Esophagus muscularis mucosa (tissue), 4 donors: ENCODE measurements at regions not wholly inside any gene's neighbourhood (a gene's known extent, or its start where the extent isn't known, plus 50 kb on each side); places are given as distances from the start of the nearest gene placed in this dataset.

ENCODE experiments used
- CTCF ChIP-seq, 3 experiments: fragments of 200-600 bp in 2 of 3; fragments of 450-650 bp in 1 of 3; sonication (generic) in 2 of 3; IDR thresholded peaks; one replicate each; pipeline ENCODE4 v1.5.1; 2017 to 2019; ENCODE audit warnings: antibody characterized with exemption in 3 of 3, mild to moderate bottlenecking in 2 of 3, moderate library complexity in 1 of 3
- EP300 ChIP-seq: sonication (generic); formaldehyde crosslinking; IDR thresholded peaks from one replicate; pipeline ENCODE4 v1.6.1; 2017; ENCODE audit warnings: antibody characterized with exemption
- POLR2A ChIP-seq: fragments of 450-650 bp; IDR thresholded peaks from one replicate; pipeline ENCODE4 v1.6.1; 2017; ENCODE audit warnings: antibody characterized with exemption, moderate library complexity, mild to moderate bottlenecking, low read depth
- POLR2AphosphoS5 ChIP-seq, 2 donors: sonication (generic); formaldehyde crosslinking; IDR thresholded peaks; one replicate each; pipeline ENCODE4 v1.6.1; 2017; ENCODE audit warnings: antibody characterized with exemption in 2 of 2

GRCh38 chr2:145905371-145905770 lies 1385.5 kb upstream of the ZEB2 start:
- TF ChIP-seq POLR2A, result no peak
- no peak for TF ChIP-seq POLR2AphosphoS5 (IDR thresholded peaks at IDR 0.05)
- TF ChIP-seq CTCF (IDR thresholded peaks at IDR 0.05), result no peak
- TF ChIP-seq EP300, result no peak
